ENCODE measurements at regions not wholly inside any gene's neighbourhood (a gene's known extent, or its start where the extent isn't known, plus 50 kb on each side); places are given as distances from the start of the nearest gene placed in this dataset.
"Not testable (repeated sequence)": the region's sequence is repeated elsewhere in the genome, so short reads cannot be mapped to it uniquely, and the experiment has no call there.

DNA sequence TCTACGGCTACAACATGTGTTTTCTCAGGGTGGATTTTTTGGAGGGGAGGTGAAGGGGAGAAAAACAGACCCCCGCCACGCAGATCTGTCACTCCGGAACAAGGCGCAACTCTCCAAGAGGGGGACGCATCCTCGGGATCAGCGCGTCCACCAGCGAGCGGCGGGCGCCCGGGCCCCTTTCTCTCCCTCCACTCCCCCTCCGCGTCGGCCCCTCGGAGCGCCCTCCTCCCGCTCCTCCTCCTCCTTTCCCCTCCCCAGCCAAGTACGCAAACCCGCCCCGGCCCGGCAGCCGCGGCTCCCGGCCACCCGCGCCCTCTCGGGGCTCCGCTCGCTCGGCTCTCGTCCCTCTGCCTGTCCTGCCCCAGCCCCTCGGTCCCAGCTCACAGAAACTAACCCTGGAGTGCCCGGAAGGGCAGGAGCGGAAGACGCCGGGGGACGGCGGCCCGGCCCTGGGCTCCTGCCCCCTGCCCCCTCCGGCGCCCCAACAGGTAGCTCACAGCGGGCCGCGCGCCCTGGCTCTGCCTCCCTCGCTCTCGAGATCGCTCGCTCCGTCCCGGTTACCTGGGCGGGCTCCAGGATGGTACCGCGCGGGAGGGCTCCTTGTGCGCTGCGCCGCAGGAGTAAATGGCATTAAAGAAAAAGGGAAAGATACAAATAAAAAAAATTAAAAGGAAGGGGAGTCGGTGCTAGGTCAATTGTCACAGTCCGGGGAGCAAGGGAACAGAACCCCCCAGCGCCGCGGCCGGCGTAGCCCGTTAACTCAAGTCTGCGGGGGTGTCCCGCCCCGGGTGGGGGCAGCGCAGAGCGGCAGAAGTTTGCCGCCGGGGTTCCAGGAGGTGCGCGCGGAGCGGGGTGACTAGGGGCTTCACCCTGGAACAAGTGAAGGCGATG, 131.4 kb upstream of the C11orf58 start:
- peak in 5 of 11 donors; percentile 25 to 50 (median 39) for DNase-seq (ENCODE audit: extremely low read depth in 1 of 11, low read depth in 9 of 11, low spot score in 4 of 11)

DNA sequence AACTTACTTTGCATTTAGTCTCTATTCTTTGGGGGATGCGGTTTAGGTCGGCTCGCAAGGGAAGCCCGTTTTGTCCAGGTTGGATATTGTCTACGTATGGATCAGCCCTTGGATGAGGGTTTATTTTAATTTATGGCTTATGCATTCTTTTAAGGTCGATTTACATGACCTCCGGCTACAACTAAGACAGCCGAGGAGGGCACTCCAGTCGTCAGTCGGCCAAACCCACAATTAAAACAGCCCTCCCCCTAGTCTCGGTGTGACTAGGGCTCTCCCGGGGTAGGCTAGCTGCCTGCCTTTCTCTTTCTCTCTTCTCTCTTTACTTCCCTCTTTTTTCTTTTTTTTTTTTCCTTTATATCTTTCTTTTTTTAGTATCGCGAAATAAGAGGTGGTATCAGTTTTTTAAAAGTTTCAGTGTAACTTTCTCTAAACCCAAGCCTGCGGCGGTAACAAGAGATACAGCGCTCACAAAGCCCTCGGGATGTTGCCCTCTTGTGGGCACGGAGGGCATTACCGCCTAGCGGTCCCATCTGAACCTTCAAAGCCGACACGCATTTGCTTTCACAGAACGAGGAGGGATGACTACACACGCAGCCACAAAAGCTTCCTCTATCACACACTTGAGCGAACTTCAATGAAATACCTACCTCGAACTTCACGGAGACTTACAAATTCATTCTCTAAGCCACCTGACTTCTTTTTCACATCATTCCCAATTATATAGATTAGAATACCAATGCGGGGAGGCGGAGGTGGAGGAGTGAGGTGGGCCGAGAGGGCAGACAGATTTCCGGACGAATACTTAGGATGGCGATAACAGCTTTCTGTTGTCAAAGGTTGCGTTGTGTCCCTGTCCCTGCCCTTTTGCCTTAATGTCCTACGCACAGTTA, 132.3 kb upstream of the C11orf58 start:
- peak; percentile 82 to 97 (median 91) for DNase-seq (ENCODE audit: extremely low read depth in 1 of 11, low read depth in 9 of 11, low spot score in 4 of 11)

DNA sequence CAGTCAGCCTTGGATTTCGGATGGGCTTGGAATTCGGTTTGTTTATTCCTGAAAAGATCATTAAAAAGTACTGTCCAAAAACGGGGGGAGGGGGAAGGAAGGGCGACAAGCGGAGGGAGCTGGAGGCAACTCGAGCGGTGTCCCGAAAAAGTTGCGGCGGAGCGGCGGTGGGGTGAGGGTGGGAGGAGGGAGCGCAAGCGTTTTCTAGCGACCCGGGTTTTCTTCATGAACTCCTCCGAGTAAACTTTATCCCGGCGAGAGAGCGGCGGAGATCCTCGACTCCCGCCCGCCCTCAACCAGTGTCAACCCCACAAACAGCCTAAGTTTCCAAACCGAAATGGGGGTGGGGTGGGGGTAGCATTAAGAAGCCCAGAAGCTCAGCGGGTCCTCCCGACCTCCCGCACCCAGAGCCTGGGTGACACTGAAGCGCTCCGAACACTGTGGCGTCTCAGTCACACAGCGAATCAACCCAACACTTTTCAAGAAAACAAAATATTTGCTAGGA, 133.0 kb upstream of the C11orf58 start:
- DNase-seq (ENCODE audit: extremely low read depth in 1 of 11, low read depth in 9 of 11, low spot score in 4 of 11) = peak in 5 of 11 donors; percentile 31 to 45 (median 39)

DNA sequence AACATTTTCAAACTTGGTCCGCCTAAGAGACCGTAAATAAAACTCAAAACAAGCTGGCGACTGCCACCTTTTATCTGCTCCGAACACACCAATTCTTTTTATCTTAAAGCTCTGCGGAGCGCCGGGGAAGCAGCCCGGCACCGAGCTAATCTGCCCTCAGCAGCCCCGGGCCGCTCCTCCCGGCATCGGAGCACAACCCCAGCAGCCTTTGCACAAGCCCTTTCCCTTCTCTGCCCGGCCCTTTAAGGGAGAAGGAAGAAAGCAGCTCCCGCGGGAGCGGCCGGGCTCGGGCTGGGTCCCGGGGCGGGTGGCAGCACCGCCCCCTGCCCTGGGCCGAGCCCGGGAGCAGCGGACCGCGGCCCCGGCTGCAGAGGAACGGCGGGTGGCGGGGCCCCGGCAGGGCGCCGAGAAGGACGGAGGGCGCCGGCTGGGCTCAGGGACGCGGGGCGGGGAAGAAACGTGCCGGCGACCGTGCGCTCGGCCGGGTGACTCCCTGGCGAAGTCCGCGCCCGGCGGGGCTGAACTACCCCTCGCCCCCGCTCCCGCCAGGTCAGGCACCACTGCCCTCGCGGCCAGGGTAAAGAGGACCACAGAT, 133.6 kb upstream of the C11orf58 start:
- DNase-seq (ENCODE audit: extremely low read depth in 1 of 11, low read depth in 9 of 11, low spot score in 4 of 11) = peak in 5 of 11 donors; percentile 15 to 46 (median 26)

DNA sequence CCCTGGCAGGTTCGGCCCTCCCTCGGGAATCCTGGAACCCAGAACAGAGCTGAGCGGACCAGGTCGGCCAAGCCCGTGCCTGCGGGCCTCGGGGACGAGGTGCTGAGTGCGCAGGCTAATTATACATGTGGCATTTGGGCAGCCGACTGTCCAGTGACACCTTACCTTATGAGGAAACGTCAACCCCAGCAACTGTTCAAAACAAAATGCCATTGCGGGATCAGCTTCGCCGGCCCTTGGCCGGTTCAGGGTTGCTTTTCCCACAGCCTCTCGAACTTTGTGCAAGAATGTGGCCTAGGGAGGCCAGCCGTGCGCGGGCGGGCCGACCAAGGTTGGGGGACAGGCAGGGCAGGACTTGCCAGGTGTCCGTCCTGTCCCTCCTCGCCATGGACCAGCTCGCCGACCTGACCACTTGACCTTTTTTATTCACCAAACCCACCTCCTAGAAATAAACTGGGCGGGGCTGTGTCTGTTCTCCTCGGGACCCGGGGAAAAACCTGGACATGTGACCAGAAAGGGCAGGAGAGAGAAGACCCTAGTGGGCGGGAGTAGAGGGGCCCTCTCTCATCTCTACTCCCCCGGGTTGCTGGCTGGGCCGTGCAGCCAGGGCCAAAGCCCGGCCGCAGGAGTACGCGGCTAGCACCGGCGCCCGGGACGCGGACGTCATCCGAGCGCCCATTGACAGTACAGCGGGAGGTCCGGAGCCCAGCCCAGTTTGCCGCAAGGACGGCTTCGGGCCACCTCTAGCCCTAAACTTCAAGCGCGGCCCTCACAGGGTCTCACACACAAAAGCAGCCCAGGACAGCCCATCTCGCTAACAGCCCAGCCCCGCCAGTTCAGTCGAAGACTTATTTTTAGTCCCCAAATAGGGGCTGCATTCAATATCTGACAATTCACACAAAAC, 134.3 kb upstream of the C11orf58 start:
- peak in 5 of 11 donors; percentile 15 to 35 (median 30) for DNase-seq (ENCODE audit: extremely low read depth in 1 of 11, low read depth in 9 of 11, low spot score in 4 of 11)

DNA sequence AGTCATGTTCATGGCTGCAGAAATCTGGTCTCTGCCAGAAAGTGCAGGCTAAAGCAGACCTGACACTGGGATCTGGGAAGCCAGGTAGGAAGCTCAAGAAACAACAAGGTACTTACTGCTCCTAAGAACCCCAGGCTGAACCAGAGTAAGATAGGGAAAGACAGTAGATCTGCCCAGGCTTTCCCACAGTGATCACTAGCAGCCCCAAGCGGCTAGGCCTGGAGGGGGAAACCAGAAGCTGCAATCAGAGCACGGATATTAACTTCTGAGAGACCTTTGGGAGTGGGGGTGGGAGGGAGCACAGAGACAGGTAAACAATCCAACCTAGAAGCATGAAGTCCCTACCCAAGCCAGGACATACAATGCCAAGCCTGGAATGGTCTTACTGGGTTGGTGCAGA, 135.2 kb upstream of the C11orf58 start:
- peak in 1 of 11 donors; percentile 17 for DNase-seq (ENCODE audit: extremely low read depth in 1 of 11, low read depth in 9 of 11, low spot score in 4 of 11)

DNA sequence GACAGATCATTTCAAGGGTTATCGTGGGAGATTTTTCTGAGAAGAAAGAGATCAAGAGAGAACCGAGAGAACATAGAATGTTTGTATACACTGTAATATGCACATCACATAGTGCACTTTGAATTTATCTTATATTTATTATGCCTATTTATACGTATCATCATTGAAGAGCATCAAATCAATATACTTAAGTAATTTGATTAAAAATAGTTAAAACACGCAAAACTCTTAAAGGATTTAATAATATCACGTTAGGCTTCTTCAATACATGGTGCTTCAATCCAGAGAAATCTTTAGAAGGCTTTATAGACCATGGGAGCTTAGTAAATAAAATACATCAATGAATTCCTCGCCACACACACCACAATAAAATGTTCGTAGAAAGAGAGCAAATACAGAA, 139.5 kb upstream of the C11orf58 start:
- DNase-seq (ENCODE audit: extremely low read depth in 1 of 11, low read depth in 9 of 11, low spot score in 4 of 11) = no peak

DNA sequence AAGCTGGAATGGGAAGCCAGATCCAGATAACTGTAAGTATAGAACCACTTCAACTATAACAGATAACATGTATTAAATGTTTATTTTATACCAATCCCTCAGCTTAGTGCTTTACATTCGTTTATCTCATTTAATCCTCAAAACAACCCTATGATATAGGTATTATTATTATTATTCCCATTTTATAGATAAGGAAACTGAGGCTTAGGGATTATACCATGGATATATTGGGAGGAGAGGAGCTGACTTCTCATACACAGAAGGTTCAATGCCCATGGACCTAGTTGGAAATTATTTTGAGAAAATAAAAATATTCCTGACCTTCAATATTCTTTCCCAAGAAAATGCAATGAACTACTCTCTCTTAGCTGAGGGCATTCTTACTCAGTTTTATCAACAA, 140.4 kb upstream of the C11orf58 start:
- no peak for DNase-seq (ENCODE audit: extremely low read depth in 1 of 11, low read depth in 9 of 11, low spot score in 4 of 11)

DNA sequence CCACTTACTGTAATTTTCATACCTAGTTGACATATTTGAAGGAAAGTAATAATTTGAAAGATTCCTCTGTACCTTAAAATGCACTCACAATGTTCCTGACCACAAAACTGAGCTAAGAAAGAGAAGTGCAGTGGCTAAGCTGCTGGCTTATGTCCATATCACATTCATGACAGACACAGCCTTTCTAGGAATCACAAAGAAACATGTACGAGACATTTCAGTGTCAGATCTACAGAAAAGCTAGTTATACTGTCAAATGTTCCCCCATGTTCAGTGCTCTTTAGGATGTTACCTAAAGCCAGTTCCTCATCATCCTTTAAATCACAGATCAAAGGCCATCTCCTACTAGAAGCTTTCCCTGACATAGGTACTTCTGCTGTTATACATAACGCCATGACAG, 142.2 kb upstream of the C11orf58 start:
- DNase-seq (ENCODE audit: extremely low read depth in 1 of 11, low read depth in 9 of 11, low spot score in 4 of 11) = no peak

DNA sequence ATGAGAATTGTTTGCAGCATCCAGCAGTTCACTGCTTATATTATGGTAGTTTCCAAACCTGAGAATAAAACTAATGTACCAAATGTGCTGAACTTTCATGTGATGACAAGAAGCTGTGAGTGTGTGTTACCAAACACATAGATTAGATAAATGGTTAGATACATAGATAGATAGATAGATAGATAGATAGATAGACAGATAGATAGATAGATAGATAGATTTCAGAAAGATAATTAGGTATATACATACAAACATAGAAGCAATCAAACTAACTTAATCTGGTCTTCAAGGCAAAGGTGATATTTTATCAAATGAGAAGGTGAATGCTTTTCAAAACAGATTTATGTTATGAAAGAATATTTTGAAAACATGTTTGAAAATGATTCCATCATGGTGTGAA, 147.3 kb upstream of the C11orf58 start:
- DNase-seq (ENCODE audit: extremely low read depth in 1 of 11, low read depth in 9 of 11, low spot score in 4 of 11) = no peak

DNA sequence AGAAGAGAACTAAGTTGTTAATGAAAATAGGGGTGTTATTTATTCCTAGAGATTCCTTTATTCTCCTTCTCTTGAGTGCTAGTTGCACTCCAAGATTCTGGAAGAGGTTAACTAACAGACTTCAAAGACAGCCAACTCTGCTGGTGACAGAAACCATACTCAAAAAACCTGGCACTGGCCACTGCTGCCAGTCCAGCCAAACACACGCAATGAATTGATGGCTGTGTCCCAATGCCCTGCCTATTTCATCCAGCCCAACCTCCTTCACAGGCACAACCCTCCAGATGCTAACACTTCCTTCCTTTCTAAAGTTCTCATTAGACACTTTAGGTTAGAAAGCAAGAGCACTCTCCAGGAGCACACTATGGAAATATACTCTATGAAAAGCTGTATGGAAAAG, 150.8 kb upstream of the C11orf58 start:
- DNase-seq (ENCODE audit: extremely low read depth in 1 of 11, low read depth in 9 of 11, low spot score in 4 of 11) = no peak

DNA sequence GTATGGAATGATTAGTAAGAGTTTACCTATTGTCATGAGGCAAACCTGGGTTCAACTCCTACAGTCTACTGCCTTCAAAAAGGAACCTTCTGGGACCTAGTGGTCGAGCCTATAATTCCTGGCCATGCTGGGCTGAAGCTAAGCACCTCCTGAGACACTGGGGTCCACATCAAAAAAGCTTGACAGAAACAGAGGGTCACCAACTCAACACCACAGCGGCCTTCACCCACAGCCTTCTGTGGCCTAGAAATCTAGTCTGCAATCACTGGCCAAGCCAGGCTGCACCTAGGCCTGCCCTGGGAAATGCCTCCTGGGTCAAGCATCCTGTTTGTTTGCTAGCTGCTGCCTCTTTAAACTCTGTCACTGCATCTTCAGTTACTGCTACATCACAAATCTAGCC, 153.9 kb upstream of the C11orf58 start:
- no peak for DNase-seq (ENCODE audit: extremely low read depth in 1 of 11, low read depth in 9 of 11, low spot score in 4 of 11)

DNA sequence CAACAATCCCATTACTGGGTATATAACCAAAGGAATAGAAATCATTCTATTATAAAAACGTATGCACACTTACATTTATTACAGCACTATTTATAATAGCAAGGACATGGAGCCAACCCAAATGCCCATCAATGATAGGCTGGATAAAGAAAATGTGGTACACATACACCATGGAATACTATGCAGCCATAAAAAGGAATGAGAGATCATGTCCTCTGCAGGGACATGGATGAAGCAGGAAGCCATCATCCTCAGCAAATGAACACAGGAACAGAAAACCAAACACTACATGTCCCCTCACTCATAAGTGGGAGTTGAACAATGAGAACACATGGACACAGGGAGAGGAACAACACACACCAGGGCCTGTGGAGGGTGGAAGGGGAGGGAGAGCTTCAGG, 157.4 kb upstream of the C11orf58 start:
- DNase-seq (ENCODE audit: extremely low read depth in 1 of 11, low read depth in 9 of 11, low spot score in 4 of 11) = not testable (repeated sequence)

DNA sequence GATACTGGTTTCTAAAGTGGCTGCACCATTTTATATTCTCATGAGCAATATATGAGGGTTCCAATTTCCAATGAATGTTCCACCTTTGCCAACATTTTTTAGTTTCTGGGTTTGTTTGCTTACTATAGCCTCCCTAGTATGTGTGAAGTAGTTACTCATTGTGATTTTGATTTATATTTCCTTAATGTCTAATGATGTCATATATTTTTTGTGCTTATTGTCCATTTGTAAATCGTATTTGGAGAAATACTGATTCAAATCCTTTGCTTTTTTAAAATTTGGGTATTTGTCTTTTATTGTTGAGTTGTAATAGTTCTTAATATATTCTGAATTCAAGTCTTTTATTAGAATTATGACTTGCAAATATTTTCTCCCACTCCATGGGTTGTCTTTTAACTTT, 161.0 kb upstream of the C11orf58 start:
- DNase-seq (ENCODE audit: extremely low read depth in 1 of 11, low read depth in 9 of 11, low spot score in 4 of 11) = no peak

DNA sequence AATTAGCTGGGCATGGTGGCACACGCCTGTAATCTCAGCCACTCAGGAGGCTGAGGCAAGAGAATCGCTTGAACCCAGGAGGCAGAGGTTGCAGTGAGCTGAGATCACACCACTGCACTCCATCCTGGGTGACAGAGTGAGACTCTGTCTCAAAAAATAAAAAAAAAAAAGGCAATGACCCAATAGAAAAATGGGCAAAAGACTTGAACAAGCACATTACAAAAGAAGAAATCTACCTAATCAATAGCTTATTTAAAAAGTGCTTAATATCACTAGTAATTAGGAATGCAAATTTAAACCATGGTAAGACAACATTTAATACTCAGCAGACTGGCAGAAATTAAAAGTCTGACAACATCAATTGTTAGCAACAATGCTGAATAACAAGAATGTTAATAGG, 163.6 kb upstream of the C11orf58 start:
- DNase-seq (ENCODE audit: extremely low read depth in 1 of 11, low read depth in 9 of 11, low spot score in 4 of 11) = not testable (repeated sequence)

DNA sequence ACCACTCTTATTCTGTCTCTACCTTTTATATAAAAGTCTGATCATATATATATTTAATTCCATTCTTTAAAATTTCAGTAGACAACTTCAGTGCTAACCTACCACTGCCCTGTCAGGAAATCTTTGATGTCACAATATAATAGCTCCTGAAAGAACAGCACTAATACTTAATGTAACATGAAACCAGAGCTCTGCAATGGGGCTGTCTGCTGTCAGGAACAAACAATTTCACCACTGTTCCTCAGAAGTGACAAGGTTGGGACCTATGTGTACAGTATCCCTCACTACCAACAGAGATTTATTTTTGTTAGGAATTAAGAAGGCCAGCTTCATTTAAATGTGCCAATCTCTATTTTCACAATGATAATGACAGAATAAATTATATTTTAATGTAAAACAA, 165.5 kb upstream of the C11orf58 start:
- DNase-seq (ENCODE audit: extremely low read depth in 1 of 11, low read depth in 9 of 11, low spot score in 4 of 11) = peak in 1 of 11 donors; percentile 13

DNA sequence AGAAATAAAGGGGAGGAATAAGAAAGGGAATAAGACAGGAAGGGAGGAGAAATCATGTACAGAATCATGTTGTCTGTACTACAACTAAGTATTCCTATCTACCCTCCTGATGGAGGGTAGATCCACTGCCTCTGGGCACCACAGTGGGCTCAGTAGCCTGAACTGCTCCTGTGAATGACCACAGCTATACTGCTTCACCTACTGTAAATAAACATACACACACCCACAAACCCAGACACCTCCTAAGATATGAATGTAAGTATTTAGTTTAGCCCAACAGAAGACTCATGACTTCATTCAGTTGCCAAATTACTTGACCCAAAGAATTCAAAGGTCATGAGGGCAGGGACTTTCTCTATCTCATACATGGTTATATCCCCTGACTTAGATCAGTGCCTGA, 177.3 kb upstream of the C11orf58 start:
- DNase-seq (ENCODE audit: extremely low read depth in 1 of 11, low read depth in 9 of 11, low spot score in 4 of 11) = no peak

DNA sequence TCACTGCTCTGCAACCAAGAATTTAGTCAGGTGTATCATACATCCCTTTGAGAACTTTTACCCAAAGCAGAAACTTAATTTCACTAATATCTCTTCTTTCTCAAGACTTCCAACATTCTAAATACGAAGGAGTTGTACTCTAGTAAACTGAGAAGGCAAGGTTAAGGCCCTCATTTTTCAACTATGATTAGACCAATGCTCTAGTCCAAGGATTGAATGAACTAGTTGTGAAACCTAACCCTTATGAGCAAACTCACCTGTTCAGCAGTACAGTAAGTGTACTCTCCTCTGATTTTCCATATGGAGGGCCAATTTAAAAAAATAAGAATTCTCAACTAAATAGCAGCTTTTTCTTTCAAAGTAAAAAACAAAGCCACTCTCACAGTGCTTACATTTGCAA, 180.0 kb upstream of the C11orf58 start:
- DNase-seq (ENCODE audit: extremely low read depth in 1 of 11, low read depth in 9 of 11, low spot score in 4 of 11) = peak in 1 of 11 donors; percentile 4

All from renal cortex interstitium (tissue), 11 donors.